ENCODE measurements at regions not wholly inside any gene's neighbourhood (a gene's known extent, or its start where the extent isn't known, plus 50 kb on each side); places are given as distances from the start of the nearest gene placed in this dataset.

DNA sequence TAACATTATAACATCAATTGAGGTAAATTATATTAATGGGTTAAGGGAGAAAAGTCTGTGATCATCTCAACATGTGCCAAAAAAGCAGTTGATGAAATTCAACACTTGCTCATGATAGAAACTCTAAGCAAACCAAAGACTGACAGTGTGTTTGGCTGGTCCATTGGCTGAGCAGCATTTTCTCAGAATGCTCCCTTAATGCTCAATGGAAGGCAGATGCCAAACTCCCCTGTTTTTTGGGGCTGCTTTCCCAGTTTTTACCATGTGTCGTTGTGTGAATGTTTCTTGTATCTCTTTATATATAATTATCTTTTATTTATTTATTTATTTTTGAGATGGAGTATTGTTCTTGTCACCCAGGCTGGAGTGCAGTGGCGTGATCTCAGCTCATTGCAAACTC, 114.7 kb downstream of the SEC23IP start:
- 70 to 71% methylated on average over 2 of the region's 2 CpGs for WGBS, 2 donors
- ATAC-seq (no peak), DNase-seq (no peak)
- no peaks in the 10 kb centered on the region for H3K36me3 ChIP-seq
- H3K4me3 ChIP-seq: no peak overlapping the region
- TF ChIP-seq CTCF (IDR thresholded peaks at IDR 0.05): no peak
- intact Hi-C loops (cut with DNase I): no loop called here
- H3K4me1 ChIP-seq: no peaks in the 10 kb centered on the region
- no peak overlapping the region for H3K27ac ChIP-seq
- H3K27me3 ChIP-seq: peaks cover 4 to 45% (median 33%) of the 10 kb centered on the region in 7 donors
- no peaks in the 10 kb centered on the region for H3K9me3 ChIP-seq

GRCh38 chr10:120011359-120012130, 119.0 kb downstream of the SEC23IP start:
- Histone ChIP-seq H3K27ac (no peak overlapping the region), H3K9me3 (no peaks in the 10 kb centered on the region), H3K27me3 (peaks cover 4 to 64% (median 36%) of the 10 kb centered on the region in 7 donors), H3K4me3 (no peak overlapping the region), H3K4me1 (no peaks in the 10 kb centered on the region), H3K36me3 (no peaks in the 10 kb centered on the region)
- no peak for DNase-seq
- no peak for TF ChIP-seq CTCF (IDR thresholded peaks at IDR 0.05)
- 37 to 38% methylated on average over 43 of the region's 43 CpGs for WGBS, 2 donors
- no peak for ATAC-seq
- intact Hi-C loops (cut with DNase I): no loop called here

GRCh38 chr10:120012131-120012400, 119.5 kb downstream of the SEC23IP start:
- intact Hi-C loops (cut with DNase I): no loop called here
- 79 to 90% methylated on average over 5 of the region's 5 CpGs for WGBS, 2 donors
- no peak for ATAC-seq
- Histone ChIP-seq H3K27ac (no peak overlapping the region), H3K4me1 (no peaks in the 10 kb centered on the region), H3K4me3 (no peak overlapping the region), H3K9me3 (no peaks in the 10 kb centered on the region), H3K36me3 (no peaks in the 10 kb centered on the region), H3K27me3 (peaks cover 4 to 67% (median 36%) of the 10 kb centered on the region in 7 donors)
- no peak for TF ChIP-seq CTCF (IDR thresholded peaks at IDR 0.05)
- DNase-seq: no peak

DNA sequence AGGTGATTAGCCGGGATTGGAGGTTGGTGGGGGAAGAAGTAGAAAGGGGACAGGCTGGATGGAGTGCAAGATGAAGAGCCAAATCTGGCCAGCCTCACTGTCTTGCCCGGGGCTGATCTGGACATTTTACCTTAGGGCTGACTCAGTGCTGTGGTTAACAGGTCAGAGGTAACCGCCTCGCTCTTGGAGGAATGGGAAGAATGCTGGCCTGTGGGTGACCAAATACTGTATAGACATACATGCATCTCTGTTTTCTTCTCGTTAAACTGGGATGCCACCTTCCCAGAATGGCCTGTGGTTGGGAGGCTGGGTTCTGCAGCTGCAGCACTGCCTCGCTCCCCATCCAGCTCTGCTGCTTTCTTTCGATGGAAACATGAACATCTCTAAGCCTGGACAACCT, 120.0 kb downstream of the SEC23IP start:
- Histone ChIP-seq H3K27me3 (peaks cover 4 to 67% (median 36%) of the 10 kb centered on the region in 7 donors), H3K36me3 (no peaks in the 10 kb centered on the region), H3K4me1 (no peaks in the 10 kb centered on the region), H3K9me3 (no peaks in the 10 kb centered on the region), H3K4me3 (no peak overlapping the region), H3K27ac (no peak overlapping the region)
- ATAC-seq (no peak), DNase-seq (no peak)
- 80 to 81% methylated on average over 7 of the region's 7 CpGs for WGBS, 2 donors
- intact Hi-C loops (cut with DNase I): no loop called here
- no peak for TF ChIP-seq CTCF (IDR thresholded peaks at IDR 0.05)
